Thyroid gland (tissue), 4 donors: ENCODE measurements at regions not wholly inside any gene's neighbourhood (a gene's known extent, or its start where the extent isn't known, plus 50 kb on each side); places are given as distances from the start of the nearest gene placed in this dataset.

Experiments used
- DNase-seq, 2 donors: peaks; one replicate each; pipeline ENCODE4 v3.0.0-alpha.2; 2019
- H3K27ac ChIP-seq, 3 donors: fragments of 200-600 bp; sonication (generic); 1 replicate in 2 of 3; 2 replicates in 1 of 3; pipeline ENCODE4 v1.5.1; 2016 to 2019; ENCODE audit warnings: mild to moderate bottlenecking in 1 of 3, moderate library complexity in 1 of 3
- H3K27me3 ChIP-seq: fragments of 200-600 bp; sonication (generic); one replicate; pipeline ENCODE4 v1.5.1; 2019
- H3K36me3 ChIP-seq, 2 donors: fragments of 200-600 bp; sonication (generic); one replicate each; pipeline ENCODE4 v1.5.1; 2016 to 2019
- H3K4me1 ChIP-seq, 2 donors: fragments of 200-600 bp; sonication (generic); one replicate each; pipeline ENCODE4 v1.5.1; 2017 to 2019
- H3K4me3 ChIP-seq, 3 donors: fragments of 200-600 bp; sonication (generic); replicated peaks in 1 of 3; 1 replicate in 2 of 3; 2 replicates in 1 of 3; pipeline ENCODE4 v1.5.1; 2016; ENCODE audit warnings: mild to moderate bottlenecking in 1 of 3
- H3K9me3 ChIP-seq: fragments of 200-600 bp; sonication (generic); one replicate; pipeline ENCODE4 v1.5.1; 2017
- POLR2A ChIP-seq, 2 donors: fragments of 450-650 bp; IDR thresholded peaks; one replicate each; pipeline ENCODE4 v1.6.1; 2017; ENCODE audit warnings: antibody characterized with exemption in 2 of 2, mild to moderate bottlenecking in 2 of 2, moderate library complexity in 1 of 2
- WGBS, 2 donors: methylation state at CpG; one replicate each; pipeline ENCODE4 v1.1.5; 2017; 5-methylcytosine and 5-hydroxymethylcytosine counted together
- intact Hi-C: fragments of 100-400 bp; cut with DNase I; formaldehyde crosslinking; loops from one replicate; pipeline ENCODE4 v1.15.1; 2023
- TF ChIP-seq, protein P1 (sequence below), 6 experiments: fragments of 200-600 bp in 3 of 6; fragments of 450-650 bp in 3 of 6; sonication (generic) in 3 of 6; IDR thresholded peaks; one replicate each; pipeline ENCODE4 v1.5.1; 2016 to 2019; ENCODE audit warnings: antibody characterized with exemption in 6 of 6, mild to moderate bottlenecking in 2 of 6, inconsistent platforms in 1 of 6, moderate library complexity in 1 of 6

- intact Hi-C loops = no loop called here
- no peaks in the 10 kb centered on the region for H3K4me1 ChIP-seq
- 68 to 80% methylated on average over 5 of the region's 5 CpGs for WGBS, 2 donors
Observed at GRCh38 chr15:93985925-93986324, 245.4 kb upstream of the MCTP2 start.

DNA sequence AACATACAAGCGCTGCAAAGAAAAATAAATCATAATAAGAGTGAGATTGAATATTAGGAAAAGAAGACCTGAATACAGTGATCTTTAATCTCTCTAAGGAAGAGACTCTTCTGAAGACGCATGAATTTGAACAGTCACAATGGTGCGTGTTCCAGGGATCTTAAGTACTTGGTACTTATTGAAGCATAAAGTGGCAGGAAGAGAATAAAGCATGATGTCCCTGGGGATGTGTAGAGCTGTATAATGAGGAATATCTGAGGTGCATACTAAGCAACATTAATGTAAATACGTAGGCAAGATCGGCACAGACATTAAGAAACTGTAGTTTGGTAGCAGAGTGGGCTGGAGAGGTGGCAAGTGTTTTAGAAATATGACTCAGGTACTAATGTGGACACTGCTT is 246.2 kb upstream of the MCTP2 start:
- WGBS, 2 donors = 49 to 59% methylated on average over 5 of the region's 5 CpGs
- Histone ChIP-seq H3K27me3 (no peaks in the 10 kb centered on the region), H3K4me3 (no peak overlapping the region), H3K27ac (no peak overlapping the region), H3K36me3 (no peaks in the 10 kb centered on the region), H3K4me1 (no peaks in the 10 kb centered on the region), H3K9me3 (no peaks in the 10 kb centered on the region)
- TF ChIP-seq POLR2A (IDR thresholded peaks at IDR 0.05) = no peak
- TF ChIP-seq, protein P1, sequence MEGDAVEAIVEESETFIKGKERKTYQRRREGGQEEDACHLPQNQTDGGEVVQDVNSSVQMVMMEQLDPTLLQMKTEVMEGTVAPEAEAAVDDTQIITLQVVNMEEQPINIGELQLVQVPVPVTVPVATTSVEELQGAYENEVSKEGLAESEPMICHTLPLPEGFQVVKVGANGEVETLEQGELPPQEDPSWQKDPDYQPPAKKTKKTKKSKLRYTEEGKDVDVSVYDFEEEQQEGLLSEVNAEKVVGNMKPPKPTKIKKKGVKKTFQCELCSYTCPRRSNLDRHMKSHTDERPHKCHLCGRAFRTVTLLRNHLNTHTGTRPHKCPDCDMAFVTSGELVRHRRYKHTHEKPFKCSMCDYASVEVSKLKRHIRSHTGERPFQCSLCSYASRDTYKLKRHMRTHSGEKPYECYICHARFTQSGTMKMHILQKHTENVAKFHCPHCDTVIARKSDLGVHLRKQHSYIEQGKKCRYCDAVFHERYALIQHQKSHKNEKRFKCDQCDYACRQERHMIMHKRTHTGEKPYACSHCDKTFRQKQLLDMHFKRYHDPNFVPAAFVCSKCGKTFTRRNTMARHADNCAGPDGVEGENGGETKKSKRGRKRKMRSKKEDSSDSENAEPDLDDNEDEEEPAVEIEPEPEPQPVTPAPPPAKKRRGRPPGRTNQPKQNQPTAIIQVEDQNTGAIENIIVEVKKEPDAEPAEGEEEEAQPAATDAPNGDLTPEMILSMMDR (IDR thresholded peaks at IDR 0.05) = no peak
- intact Hi-C loops = no loop called here
- DNase-seq = no peak

More at GRCh38 chr15:93985925-93986324, 245.4 kb upstream of the MCTP2 start:
- Histone ChIP-seq H3K9me3 (no peaks in the 10 kb centered on the region), H3K27ac (no peak overlapping the region), H3K27me3 (no peaks in the 10 kb centered on the region), H3K4me3 (no peak overlapping the region), H3K36me3 (no peaks in the 10 kb centered on the region)
- no peak for DNase-seq
- no peak for TF ChIP-seq POLR2A (IDR thresholded peaks at IDR 0.05)
- TF ChIP-seq, protein P1 (IDR thresholded peaks at IDR 0.05) = no peak

GRCh38 chr15:93983526-93983925 is 247.8 kb upstream of the MCTP2 start:
- Histone ChIP-seq H3K36me3 (no peaks in the 10 kb centered on the region), H3K4me1 (no peaks in the 10 kb centered on the region), H3K27ac (no peak overlapping the region), H3K4me3 (no peak overlapping the region), H3K27me3 (no peaks in the 10 kb centered on the region), H3K9me3 (no peaks in the 10 kb centered on the region)
- 42 to 43% methylated on average over 3 of the region's 3 CpGs for WGBS, 2 donors
- TF ChIP-seq, protein P1 (IDR thresholded peaks at IDR 0.05) = no peak
- TF ChIP-seq POLR2A (IDR thresholded peaks at IDR 0.05) = no peak
- intact Hi-C loops = no loop called here
- no peak for DNase-seq

- intact Hi-C loops = no loop called here
- Histone ChIP-seq H3K36me3 (no peaks in the 10 kb centered on the region), H3K27ac (no peak overlapping the region), H3K27me3 (no peaks in the 10 kb centered on the region), H3K4me1 (no peaks in the 10 kb centered on the region), H3K9me3 (no peaks in the 10 kb centered on the region), H3K4me3 (no peak overlapping the region)
- no peak for DNase-seq
- WGBS, 2 donors = 79 to 80% methylated on average over 6 of the region's 6 CpGs
- TF ChIP-seq, protein P1 (IDR thresholded peaks at IDR 0.05) = no peak
- TF ChIP-seq POLR2A (IDR thresholded peaks at IDR 0.05) = no peak
Observed at GRCh38 chr15:93982226-93982727, 249.1 kb upstream of the MCTP2 start.

GRCh38 chr15:93981706-93982105 is 249.7 kb upstream of the MCTP2 start:
- TF ChIP-seq POLR2A (IDR thresholded peaks at IDR 0.05) = no peak
- no peaks in the 10 kb centered on the region for H3K36me3 ChIP-seq
- no peak overlapping the region for H3K27ac ChIP-seq
- H3K27me3 ChIP-seq = no peaks in the 10 kb centered on the region
- H3K4me1 ChIP-seq = no peaks in the 10 kb centered on the region
- no peaks in the 10 kb centered on the region for H3K9me3 ChIP-seq
- WGBS, 2 donors = 100% methylated on average over 1 of the region's 1 CpG
- DNase-seq = no peak
- H3K4me3 ChIP-seq = no peak overlapping the region
- intact Hi-C loops = no loop called here
